Mesothelial cell of epicardium (in vitro differentiated cells): ENCODE measurements at regions not wholly inside any gene's neighbourhood (a gene's known extent, or its start where the extent isn't known, plus 50 kb on each side); places are given as distances from the start of the nearest gene placed in this dataset.

ENCODE experiments used
- DNase-seq, 2 experiments: peaks; one replicate each; pipeline ENCODE4 v3.0.0; 2021; ENCODE audit warnings: low spot score in 2 of 2; ENCODE audit not compliant: unreplicated experiment in 2 of 2
- H3K27ac Mint-ChIP-seq: 2 replicates; pipeline ENCODE4 v1.8.0; 2021; ENCODE audit warnings: mixed read lengths
- H3K27me3 Mint-ChIP-seq: 2 replicates; pipeline ENCODE4 v1.8.0; 2021; ENCODE audit warnings: low read depth, mixed read lengths
- H3K36me3 Mint-ChIP-seq: 2 replicates; pipeline ENCODE4 v1.8.0; 2021; ENCODE audit warnings: mixed read lengths
- H3K4me1 Mint-ChIP-seq: 2 replicates; pipeline ENCODE4 v1.8.0; 2021; ENCODE audit warnings: mixed read lengths
- H3K4me3 Mint-ChIP-seq: 2 replicates; pipeline ENCODE4 v1.8.0; 2021; ENCODE audit warnings: mild to moderate bottlenecking, moderate library complexity, mixed read lengths
- H3K9me3 Mint-ChIP-seq: 2 replicates; pipeline ENCODE4 v1.8.0; 2021; ENCODE audit warnings: mixed read lengths
- CTCF ChIP-seq: fragments of 200-600 bp; sonication (generic); IDR thresholded peaks from one replicate; pipeline ENCODE4 v1.5.0; 2021; ENCODE audit warnings: antibody characterized with exemption; ENCODE audit not compliant: unreplicated experiment

DNA sequence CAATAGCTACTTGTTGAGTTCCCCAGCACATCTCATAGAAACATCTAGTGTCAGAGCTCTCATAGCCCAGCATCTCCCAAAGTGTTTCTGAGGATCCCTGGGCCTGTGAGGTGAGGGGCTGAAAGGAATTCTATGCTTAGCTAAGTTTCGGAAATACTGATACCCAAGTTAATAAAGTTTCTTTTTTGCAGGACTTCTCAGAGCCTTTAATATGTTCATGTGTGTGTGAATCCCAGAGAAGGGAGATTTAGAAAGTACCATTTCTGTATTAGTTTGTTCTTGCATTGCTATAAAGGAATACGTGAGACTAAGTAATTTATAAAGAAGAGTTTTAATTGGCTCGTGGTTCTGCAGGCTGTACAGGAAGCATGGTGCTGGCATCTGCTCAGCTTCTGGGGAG is 211.2 kb downstream of the TSN start:
- Mint-ChIP-seq H3K27ac (no peak overlapping the region), H3K4me1 (peaks cover 10% of the 10 kb centered on the region), H3K4me3 (no peak overlapping the region), H3K27me3 (peaks cover 52% of the 10 kb centered on the region), H3K9me3 (peaks cover 5% of the 10 kb centered on the region), H3K36me3 (no peaks in the 10 kb centered on the region)
- DNase-seq = no peak
- no peak for TF ChIP-seq CTCF

DNA sequence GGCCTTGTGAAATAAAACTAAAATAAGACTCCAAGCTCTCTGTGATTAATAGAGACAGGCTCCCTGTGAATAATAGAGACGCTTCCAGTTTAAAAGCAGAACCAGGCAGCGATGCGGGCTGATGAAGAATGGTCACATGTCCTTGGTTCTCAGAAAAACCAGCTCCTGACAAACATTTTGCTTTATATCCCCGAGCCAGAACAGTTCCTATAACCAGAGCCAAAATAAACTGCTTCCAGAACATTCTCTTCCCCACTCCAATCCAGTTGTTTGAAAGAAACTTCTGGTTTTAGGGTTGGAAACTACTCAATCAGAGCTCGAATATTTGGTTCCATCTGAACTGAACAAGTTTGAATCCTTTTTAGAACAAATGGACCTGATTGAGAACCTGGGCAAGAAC is 213.7 kb downstream of the TSN start:
- DNase-seq = no peak
- TF ChIP-seq CTCF = no peak
- no peak overlapping the region for H3K27ac Mint-ChIP-seq
- H3K36me3 Mint-ChIP-seq = no peaks in the 10 kb centered on the region
- H3K9me3 Mint-ChIP-seq = peaks cover 5% of the 10 kb centered on the region
- H3K4me1 Mint-ChIP-seq = peaks cover 16% of the 10 kb centered on the region
- no peak overlapping the region for H3K4me3 Mint-ChIP-seq
- peaks cover 60% of the 10 kb centered on the region for H3K27me3 Mint-ChIP-seq

- DNase-seq = no peak
- Mint-ChIP-seq H3K27me3 (peaks cover 61% of the 10 kb centered on the region), H3K4me1 (peaks cover 19% of the 10 kb centered on the region), H3K9me3 (peaks cover 5% of the 10 kb centered on the region), H3K27ac (no peak overlapping the region), H3K36me3 (no peaks in the 10 kb centered on the region), H3K4me3 (no peak overlapping the region)
- no peak for TF ChIP-seq CTCF
Measured at GRCh38 chr2:121969766-121970639, 214.6 kb downstream of the TSN start.

- H3K4me1 Mint-ChIP-seq = peaks cover 27% of the 10 kb centered on the region
Measured at GRCh38 chr2:121972203-121972602, 216.8 kb downstream of the TSN start.

GRCh38 chr2:121974897-121975661 is 219.6 kb downstream of the TSN start:
- Mint-ChIP-seq H3K27ac (no peak overlapping the region), H3K4me3 (peak overlapping the region; percentile 42), H3K9me3 (peaks cover 4% of the 10 kb centered on the region), H3K4me1 (peaks cover 18% of the 10 kb centered on the region), H3K36me3 (no peaks in the 10 kb centered on the region), H3K27me3 (peaks cover 28% of the 10 kb centered on the region)
- TF ChIP-seq CTCF = no peak
- DNase-seq = peak in 1 of 2 experiments; percentile 40

More at GRCh38 chr2:121972203-121972602, 216.8 kb downstream of the TSN start:
- TF ChIP-seq CTCF = no peak
- Mint-ChIP-seq H3K27ac (no peak overlapping the region), H3K4me3 (no peak overlapping the region), H3K27me3 (peaks cover 46% of the 10 kb centered on the region), H3K36me3 (no peaks in the 10 kb centered on the region), H3K9me3 (no peaks in the 10 kb centered on the region)
- no peak for DNase-seq
